ENCODE measurements at regions not wholly inside any gene's neighbourhood (a gene's known extent, or its start where the extent isn't known, plus 50 kb on each side); places are given as distances from the start of the nearest gene placed in this dataset.

DNA sequence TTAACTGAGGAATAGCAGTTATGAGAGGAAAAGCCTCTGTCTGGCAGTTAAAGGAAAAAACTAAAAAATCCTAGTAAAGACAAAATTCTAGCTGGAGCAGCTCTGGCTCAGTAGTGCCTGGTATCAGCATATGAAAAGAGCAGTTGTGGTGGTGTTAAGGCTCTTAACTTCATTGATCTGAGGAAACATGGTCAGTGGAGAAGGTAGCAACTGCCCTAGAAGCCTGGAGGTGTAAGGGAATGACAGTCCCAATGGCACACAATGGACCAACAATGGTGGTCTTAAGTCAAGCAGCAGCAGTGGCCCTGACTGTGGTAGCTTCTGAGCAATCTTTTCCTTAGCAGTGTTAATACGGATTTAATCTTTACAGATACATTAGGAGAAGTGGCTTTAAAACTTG lies 189.6 kb upstream of the POF1B start:
- Histone ChIP-seq H3K27ac (ENCODE audit: low read depth in 1 of 2, low read length in 2 of 2) (no peak overlapping the region), H3K4me2 (replicated peaks; ENCODE audit: extremely low read depth, low read length, poor library complexity, severe bottlenecking) (no peak overlapping the region), H3K27me3 (ENCODE audit: control insufficient read depth in 2 of 2, insufficient read depth in 2 of 2, low read length in 2 of 2) (no peaks in the 10 kb centered on the region), H3K36me3 (replicated peaks in 1 of 2; ENCODE audit: control insufficient read depth in 1 of 2, insufficient read depth in 2 of 2, low read length in 2 of 2) (no peaks in the 10 kb centered on the region), H3K9me3 (replicated peaks in 1 of 2; ENCODE audit: control insufficient read depth in 1 of 2, insufficient read depth in 1 of 2, low read length in 2 of 2) (no peaks in the 10 kb centered on the region), H2AFZ (ENCODE audit: insufficient read depth, low read depth, low read length, poor library complexity, severe bottlenecking) (no peak overlapping the region), H3K79me2 (ENCODE audit: insufficient read depth, low read length) (no peaks in the 10 kb centered on the region), H3K4me3 (replicated peaks in 1 of 3; ENCODE audit: low read depth in 2 of 3, low read length in 3 of 3) (no peak overlapping the region), H4K20me1 (ENCODE audit: insufficient read depth, low read length) (no peaks in the 10 kb centered on the region), H3K4me1 (ENCODE audit: control insufficient read depth in 1 of 2, insufficient read depth in 2 of 2, low read length in 2 of 2) (no peaks in the 10 kb centered on the region), H3K9ac (ENCODE audit: insufficient read depth, low read length, poor library complexity, severe bottlenecking) (no peak overlapping the region)
- Mint-ChIP-seq H3K4me3 (no peak overlapping the region), H3K36me3 (no peaks in the 10 kb centered on the region), H3K27me3 (ENCODE audit: low read depth in 3 of 3) (peaks cover 0 to 5% (median 0%) of the 10 kb centered on the region in 3 donors), H3K27ac (no peak overlapping the region), H3K4me1 (no peaks in the 10 kb centered on the region), H3K9me3 (peaks cover 0 to 2% (median 0%) of the 10 kb centered on the region in 7 donors)
- no peak for DNase-seq
- intact Hi-C loops (cut with micrococcal nuclease): no loop called here
- WGBS (ENCODE audit: insufficient coverage): no CpG with 5 or more reads among the region's 1 CpG
- no peak for TF ChIP-seq CTCF (IDR thresholded peaks at IDR 0.05)

DNA sequence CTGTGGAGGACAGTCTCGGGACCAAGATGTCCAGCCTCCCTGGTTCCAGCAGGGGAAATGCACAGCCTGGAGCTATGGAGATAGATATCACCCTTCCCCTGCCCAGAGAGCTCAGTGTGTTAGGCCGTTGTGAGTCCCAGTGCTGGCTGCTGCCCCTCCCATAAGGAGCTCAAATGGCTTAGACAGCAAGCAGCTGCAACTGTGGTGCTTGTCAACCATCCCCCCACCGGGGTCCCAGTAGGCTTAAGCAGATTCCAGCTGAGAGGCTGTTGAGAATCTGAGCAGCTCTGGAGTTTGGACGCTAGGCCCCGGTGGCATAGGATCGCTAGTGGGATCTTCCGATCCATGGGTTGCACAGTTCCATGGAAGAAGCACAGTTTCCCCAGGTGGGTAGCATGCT lies 181.8 kb upstream of the POF1B start:
- DNase-seq: no peak
- WGBS (ENCODE audit: insufficient coverage): 89% methylated on average over 3 of the region's 7 CpGs
- Histone ChIP-seq H3K4me1 (ENCODE audit: control insufficient read depth in 1 of 2, insufficient read depth in 2 of 2, low read length in 2 of 2) (no peaks in the 10 kb centered on the region), H3K27me3 (ENCODE audit: control insufficient read depth in 2 of 2, insufficient read depth in 2 of 2, low read length in 2 of 2) (no peaks in the 10 kb centered on the region), H4K20me1 (ENCODE audit: insufficient read depth, low read length) (no peaks in the 10 kb centered on the region), H3K36me3 (replicated peaks in 1 of 2; ENCODE audit: control insufficient read depth in 1 of 2, insufficient read depth in 2 of 2, low read length in 2 of 2) (no peaks in the 10 kb centered on the region), H3K79me2 (ENCODE audit: insufficient read depth, low read length) (no peaks in the 10 kb centered on the region), H2AFZ (ENCODE audit: insufficient read depth, low read depth, low read length, poor library complexity, severe bottlenecking) (no peak overlapping the region), H3K9me3 (replicated peaks in 1 of 2; ENCODE audit: control insufficient read depth in 1 of 2, insufficient read depth in 1 of 2, low read length in 2 of 2) (no peaks in the 10 kb centered on the region), H3K4me3 (replicated peaks in 1 of 3; ENCODE audit: low read depth in 2 of 3, low read length in 3 of 3) (no peak overlapping the region), H3K27ac (ENCODE audit: low read depth in 1 of 2, low read length in 2 of 2) (no peak overlapping the region), H3K9ac (ENCODE audit: insufficient read depth, low read length, poor library complexity, severe bottlenecking) (no peak overlapping the region), H3K4me2 (replicated peaks; ENCODE audit: extremely low read depth, low read length, poor library complexity, severe bottlenecking) (no peak overlapping the region)
- Mint-ChIP-seq H3K27me3 (ENCODE audit: low read depth in 3 of 3) (peaks cover 0 to 4% (median 0%) of the 10 kb centered on the region in 3 donors), H3K4me1 (no peaks in the 10 kb centered on the region), H3K27ac (no peak overlapping the region), H3K9me3 (no peaks in the 10 kb centered on the region), H3K4me3 (no peak overlapping the region), H3K36me3 (no peaks in the 10 kb centered on the region)
- no peak for TF ChIP-seq CTCF (IDR thresholded peaks at IDR 0.05)
- intact Hi-C loops (cut with micrococcal nuclease): no loop called here
